HG03432 (cell line): ENCODE measurements at regions not wholly inside any gene's neighbourhood (a gene's known extent, or its start where the extent isn't known, plus 50 kb on each side); places are given as distances from the start of the nearest gene placed in this dataset.

Experiments
- ATAC-seq: cut with Tn5 transposase; IDR thresholded peaks from one replicate; pipeline ENCODE4 v1.9.1; 2021; ENCODE audit warnings: mild to moderate bottlenecking, moderate library complexity; ENCODE audit not compliant: unreplicated experiment

DNA sequence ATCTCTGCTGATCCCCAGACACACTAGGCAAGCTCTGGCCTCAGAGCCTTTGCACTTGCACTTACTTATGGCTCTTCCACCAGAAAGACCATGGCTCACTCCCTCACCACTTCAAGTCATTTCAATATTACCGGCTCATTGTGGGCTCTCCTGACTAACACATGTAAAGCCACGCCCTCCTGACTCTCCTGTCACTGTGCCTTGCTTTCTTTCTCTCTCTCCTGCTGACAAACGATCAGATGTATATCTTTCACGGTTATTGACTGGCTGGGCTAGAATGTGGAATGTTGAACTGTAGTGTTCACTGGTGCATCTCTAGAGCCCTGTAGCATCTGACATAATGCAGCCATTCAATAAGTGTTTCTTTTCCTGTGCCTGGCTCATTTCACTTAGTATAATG lies 425.1 kb downstream of the RAB28 start:
- no peak for ATAC-seq

DNA sequence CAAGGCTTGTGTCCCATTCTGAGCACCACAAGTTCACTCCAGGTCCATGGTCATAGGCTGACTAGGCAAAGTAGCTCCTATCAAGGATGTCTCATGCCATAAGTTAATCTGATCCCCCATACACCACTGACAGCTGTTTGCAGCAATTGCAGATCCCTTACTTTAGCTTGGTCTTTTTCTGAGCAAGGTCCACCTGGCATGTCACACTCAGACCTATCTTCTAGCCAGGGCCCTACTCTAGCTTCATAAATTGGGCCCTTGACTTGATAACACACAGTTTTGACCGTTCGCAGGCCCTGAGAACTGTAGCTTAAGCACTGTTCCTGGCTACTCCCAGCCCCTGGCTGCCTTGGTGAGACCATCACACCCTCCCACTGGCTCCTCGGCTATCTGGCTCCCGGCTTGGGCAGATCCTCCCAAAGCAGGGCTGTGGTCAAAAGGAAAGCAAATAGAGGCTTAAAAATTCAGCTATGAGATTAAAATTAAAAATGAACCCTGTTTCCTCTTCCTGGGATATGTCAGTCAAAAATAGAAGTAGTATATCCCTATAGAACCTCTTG lies 427.4 kb downstream of the RAB28 start:
- no peak for ATAC-seq

DNA sequence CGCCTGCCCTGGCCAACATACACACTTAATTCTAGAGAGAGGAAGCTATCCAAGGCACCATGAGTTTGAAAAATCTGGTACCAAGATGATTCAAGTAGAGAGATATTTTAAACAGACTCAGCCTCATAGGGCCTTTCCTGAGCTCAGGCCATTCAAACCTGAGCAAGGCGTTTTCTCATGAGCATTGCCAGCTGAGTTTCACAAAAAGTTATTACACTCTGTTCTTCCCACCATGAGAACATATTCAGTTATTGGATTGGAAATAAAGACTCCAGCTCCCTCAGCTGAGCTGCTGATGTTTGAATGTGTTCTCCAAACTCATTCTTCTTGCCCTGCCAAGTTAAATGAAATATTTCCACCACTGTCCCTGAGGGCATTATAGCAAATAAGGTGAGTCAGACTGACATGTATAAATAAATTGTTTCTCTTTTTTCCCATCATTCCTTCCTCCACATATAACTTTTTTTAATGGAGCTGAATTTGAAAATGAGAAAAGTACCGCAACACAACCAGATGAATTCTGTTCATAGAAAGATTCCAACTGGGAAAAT lies 429.6 kb downstream of the RAB28 start:
- ATAC-seq: no peak

DNA sequence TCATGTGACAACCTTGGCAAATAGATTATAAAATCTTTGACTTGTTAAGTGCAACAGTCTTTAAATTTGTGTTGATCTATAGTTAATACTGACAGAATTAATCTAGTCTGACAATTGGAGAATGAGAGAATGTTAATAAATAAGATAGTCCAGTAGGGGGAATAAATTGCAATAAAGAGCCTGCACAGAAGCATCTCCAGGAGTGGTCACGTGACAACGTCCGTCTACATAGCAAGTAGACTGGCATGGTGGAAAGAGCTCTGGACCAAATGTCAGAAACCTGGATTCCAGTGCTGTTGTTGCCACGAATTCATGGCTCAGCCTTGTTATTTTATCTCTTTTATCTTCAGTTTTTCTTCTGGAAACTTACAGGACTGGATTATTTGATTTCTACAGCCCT lies 436.5 kb downstream of the RAB28 start:
- ATAC-seq: no peak

DNA sequence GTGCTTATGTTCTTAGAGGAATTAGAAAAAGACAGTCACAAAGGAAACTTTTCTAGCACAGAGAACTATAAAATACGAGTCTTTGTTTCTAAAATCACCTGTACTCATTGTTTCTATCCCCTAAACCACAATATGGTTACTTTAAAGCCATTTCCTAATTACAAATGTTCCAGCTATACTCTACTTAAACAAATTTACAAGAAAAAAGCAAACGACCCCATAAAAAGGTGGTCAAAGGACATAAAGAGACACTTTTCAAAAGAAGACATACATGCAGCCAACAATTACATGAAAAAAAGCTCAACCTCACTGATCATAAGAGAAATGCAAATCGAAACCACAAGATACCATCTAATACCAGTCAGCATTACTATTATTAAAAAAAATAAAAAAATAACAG lies 447.3 kb downstream of the RAB28 start:
- ATAC-seq: no peak

DNA sequence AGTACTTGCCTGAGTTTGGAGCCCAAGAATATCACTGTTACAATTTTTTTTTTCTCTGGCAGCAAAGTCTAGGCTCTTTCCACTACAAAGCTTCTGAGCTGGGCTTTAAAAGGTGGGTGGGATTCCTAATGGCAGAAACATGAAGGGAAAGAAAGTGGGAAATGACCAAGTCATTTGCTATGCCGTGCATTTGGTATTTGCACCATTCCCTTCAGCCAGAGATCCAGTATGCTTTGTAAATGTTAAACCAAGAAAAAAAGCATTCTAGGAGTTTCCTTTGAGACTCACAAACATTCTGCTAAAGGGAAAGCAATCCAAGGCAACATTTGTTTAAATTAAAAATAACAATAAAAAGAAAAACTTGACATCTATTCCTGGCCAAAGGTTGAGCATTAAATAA lies 451.2 kb downstream of the RAB28 start:
- ATAC-seq: no peak

DNA sequence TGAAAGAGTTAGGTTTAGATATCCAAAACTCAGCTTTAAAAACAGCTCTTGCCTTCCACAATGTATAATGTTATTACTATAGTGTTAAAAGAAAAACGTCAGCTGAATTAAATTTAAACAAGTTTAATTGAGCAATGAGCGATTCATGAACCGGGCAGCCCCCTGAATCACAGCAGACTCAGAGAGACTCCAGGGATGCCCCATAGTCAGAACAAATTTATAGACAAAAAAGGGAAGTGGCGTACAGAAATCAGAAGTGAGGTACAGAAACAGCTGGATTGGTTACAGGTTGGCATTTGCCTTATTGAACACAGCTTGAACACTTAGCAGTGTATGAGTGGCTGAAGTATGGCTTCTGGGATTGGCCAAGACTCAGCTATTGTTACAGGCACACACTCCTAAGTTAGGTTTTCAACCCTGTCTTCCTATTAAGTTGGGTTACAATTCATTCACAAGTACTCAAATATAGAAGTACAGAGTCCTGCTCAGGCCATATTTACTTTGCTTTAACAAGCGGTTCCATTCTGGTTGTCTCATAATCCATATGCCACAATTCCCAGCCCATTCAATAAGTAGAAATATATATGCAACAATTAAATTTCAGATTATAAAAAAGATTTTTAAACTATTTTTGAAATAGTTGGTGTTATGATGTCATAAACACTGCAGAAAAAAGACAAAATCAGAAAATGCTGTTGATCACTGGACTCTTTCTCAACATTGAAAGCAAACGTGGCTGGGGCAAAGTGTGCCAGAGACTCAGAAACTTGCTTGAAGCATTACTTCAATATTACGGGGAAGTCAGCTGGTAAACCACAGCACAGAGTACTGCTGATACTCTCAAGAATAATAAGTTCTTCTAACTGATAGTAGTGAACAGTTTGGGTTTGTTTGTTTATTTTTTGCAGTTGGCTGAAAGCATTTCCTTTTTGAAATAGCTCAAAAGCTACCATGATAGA lies 459.7 kb downstream of the RAB28 start:
- ATAC-seq: no peak

DNA sequence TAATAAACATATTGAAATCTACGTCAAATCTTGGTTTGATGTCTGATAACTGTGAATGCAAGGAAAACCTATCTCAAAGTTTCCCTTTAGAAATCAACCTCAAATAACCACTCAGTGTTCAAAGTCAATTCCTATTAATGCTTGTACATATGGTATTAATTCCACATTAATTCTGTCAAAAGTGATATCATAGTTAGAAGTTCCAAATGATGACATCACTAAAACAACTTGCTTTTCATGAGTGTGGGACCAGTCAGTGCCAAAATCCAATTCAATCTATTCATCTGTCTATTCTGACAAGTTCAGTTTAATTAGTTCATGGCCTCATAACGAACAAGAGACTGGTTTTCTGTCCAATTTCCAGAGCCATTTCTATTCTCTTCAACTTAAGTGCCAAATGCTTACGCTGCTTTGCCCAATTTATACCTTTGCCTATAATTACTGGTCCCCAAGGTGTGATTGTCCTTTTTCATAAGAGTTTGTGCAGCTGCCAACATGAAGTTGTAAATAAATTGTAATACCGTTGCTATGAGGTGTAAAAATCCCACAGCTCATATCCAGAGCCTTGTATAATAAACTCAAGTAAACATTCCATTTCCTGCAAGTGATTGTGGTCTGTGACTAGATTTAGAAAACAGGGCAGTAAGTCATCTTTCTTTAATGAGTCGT lies 476.2 kb downstream of the RAB28 start:
- no peak for ATAC-seq

DNA sequence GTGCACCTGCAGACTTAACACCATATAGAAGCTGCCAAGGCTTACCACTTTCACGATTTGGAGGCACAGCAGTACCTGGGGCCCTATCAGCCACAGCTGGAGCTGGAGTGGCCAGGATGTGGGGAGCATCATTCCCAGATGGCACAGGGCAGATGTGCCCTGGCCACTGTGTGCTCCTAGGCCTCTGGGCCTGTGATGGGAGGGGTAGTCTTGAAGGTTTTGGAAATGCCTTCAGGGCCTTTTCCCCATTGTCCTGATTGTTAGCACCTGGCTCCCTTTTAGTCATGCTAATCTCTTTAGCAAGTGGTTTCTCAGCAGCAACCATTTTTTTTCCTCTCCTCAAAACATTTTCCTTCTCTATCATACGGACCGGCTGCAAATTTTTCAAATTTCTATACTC lies 490.2 kb downstream of the RAB28 start:
- no peak for ATAC-seq

DNA sequence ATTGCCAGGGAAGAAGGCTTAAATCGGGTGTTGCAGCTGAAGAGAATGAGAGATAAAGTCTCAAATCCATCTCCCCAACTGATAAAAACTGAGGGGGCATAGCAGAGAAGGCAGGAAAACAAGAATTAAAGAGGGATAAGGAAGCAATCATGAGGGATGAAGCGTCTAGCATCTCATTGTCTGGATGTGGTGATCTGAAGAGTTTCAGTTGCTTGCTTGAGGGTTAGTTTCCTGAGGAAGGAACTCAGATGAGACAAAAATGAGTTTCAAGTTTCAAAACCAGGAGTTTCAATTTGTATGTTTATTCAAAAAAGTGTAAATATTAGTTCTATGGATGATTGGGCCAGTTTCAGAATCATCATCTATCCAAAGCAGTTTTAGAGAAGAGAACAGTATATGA lies 496.9 kb downstream of the RAB28 start:
- no peak for ATAC-seq

DNA sequence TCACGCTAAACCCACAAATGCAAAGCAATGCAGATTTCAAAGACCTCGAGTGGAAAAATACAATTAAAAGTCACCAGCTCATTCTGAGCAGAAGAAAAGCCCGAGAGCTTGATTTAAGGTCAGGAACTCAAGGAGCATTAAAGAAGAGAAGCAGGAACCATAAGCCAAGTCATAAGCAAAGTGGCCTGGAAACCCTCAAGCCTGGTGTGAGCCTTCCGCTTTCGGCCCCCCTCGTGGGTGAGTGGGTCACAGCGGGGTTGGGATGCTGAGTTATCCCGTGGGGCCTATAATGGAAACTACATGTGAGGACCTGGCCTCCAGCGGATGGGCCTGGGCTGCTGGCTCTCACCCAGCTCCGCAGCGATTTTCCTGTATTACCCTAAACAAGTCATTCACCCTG lies 504.3 kb downstream of the RAB28 start:
- no peak for ATAC-seq

DNA sequence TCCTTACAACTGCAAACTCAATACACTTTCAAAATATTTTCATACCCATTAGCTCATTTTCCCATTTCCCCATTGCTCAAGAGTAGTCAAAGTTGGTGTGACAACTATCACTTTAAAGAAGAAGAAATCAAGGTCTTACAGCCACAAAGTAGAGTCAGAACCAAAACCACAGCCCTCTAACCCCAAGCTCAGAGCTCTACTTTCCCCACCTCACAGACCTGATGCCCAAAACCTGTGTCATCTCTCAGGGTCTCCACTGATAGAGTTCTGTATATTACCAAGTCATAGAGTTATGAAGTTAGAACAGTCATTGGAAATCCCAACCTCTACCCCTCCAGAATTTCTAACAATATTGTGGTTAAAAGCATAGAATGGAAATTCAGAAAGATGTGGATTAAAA lies 505.8 kb downstream of the RAB28 start:
- ATAC-seq: no peak

DNA sequence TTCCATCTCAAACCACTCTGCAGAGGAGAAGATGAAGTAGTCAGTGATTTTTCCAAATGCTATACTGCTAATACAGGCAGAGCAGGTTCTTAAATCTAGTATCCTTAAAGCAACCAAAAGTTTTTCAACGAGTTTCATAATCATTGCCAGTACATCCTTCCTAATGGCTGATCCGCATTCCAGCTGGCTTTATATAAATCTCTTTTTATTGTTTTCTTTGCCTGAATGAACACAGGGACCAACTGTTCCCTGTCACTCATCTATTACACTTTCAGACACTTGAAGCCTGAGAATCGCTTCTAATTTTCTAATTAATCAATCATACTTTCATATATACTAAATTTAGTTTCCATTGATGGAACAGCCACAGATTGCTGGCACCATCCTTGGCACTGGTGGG lies 508.6 kb downstream of the RAB28 start:
- no peak for ATAC-seq

DNA sequence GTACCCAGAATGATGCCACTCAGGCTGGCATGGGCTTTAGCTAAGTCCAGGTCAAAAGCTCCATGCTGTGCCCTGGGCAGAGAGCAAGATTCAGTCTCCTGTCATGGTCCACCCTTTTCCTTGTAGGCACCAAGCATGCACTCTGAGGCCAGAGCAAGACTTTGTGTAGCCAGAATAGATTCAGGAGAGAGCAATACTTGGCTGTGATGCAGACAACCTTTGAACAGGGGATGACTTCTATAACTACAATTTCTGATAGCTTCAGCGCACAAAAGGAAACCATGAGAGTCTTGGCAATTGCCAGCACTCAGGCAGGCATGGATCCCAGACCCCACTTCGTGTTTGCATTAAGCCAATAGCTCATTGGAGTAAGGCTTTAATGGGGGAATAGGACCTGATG lies 510.6 kb downstream of the RAB28 start:
- no peak for ATAC-seq

DNA sequence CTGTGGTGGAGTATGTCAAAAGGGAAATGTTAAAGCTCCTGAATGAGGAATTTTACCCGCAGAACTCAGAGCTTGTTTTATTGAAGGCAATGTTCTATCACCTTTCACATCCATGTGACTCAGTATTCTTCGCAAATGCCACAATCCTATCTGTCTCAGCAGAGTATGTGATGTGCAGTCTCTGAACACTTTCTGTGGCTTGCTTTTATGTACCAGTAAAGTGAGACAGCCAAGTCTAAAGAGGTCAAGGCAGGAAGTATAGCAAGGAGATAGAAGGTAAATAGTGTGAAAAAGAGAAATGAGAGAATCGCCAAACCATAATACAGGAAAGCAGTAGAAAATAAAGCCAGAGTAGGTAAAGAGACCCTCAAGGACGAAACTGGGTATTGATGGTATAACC lies 515.8 kb downstream of the RAB28 start:
- ATAC-seq: no peak

DNA sequence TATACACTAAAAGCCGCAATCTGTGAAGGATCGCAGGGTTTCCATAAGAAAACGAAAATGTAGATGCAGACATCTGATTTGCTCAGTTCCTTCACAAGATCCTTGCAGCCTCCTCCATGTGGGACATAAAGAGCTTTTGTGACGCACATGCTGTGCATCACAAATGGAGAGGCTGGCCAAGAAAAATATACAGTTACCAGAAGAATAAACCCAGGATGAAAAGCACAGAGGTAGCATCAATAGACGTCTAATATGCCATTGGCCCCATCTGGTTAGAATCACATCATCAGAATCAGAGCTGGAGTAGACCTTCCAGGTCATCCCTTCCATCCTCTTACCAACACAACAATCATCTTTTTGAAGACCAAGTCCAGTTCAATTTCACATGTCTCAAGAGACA lies 517.4 kb downstream of the RAB28 start:
- ATAC-seq: no peak

DNA sequence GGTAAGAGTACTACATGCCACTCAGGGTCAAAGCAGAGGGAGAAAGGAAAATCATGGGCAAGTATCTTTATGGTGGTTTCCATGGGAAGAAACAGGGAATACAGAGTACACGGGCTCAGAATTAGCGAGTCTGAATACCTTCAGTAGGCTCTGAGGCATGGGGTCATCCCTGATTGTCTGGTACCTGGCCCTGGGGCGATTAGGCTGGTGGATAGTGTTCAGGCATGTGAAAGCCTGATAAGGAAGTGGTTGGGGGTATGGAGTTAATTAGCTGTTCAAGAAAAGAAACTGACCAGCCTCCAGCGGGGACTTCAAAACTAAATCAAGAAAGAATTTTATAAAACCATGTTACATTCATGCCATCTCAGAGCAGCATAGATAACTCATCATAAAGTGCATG lies 518.8 kb downstream of the RAB28 start:
- no peak for ATAC-seq

DNA sequence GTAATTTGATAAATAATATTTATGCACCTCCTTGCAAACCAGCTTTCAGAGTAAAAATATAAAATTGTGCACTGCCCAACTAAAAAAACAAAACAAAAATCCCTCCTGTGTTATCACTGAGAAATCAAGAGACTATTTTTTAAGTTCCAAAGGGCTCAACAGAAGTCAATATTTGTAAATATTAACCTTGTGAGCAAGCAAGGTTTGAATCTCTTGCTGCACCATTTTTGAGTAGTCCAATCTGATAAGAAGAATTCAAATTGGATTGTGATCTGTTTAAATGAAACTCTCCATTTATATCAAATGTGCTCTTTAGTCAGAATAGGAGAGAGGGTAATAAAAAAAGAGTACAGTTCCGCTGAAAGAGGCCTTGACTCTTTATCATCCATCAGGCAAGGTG lies 520.2 kb downstream of the RAB28 start:
- ATAC-seq: no peak

DNA sequence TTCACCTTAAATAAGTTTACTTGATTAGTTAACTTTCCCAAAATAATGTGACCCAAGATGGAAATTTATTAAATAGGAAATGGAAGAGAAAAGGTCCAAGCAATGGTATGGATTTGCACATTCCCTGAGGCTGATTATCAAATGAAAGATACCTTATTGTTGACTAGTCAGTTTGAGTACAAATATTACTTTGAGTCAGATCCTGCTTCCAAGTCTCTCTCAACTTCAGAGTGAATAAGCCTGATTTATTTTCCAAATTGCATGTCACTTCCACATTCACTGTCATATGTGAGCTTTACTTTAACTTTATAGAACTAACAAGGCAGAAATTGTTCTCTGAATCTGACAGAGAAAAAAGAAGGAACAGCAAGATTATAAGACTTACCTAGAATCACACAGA lies 520.8 kb downstream of the RAB28 start:
- no peak for ATAC-seq

DNA sequence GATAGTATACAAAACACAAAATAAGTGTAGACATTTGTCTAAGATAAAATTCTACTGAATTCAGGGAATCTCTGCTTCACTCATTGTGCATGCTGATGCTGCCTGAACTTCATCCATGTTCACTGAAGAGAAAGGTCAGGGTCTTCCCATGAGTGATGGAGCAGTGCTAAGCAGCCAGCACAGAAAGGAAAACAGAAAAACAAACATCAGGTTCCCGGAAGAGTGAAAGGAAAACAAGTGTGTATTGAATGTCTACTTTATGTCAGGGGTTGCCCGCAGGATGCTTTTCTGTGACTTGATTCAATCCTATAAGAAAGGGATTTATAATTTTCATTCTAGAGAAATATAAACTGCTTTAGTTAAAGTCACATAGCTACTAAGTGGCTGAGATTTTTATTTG lies 522.4 kb downstream of the RAB28 start:
- no peak for ATAC-seq

DNA sequence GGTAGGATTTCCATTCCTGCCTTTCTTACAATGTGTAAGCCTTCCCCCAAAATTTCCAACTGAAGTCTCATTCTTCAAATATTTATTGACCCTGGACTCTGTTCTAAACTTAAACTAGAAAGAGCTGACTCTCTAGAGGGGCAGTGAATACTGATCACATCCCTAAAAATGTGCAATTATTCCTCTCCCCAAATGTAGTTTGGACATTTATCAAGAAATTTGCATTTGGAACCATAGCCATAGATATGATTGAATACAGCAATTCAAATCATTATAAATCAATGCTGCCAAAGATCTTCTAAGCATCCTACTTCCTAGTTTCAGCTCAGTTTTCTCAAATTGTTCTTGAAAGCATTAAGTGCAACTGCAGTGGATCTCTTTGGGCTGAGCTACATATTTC lies 525.7 kb downstream of the RAB28 start:
- no peak for ATAC-seq

DNA sequence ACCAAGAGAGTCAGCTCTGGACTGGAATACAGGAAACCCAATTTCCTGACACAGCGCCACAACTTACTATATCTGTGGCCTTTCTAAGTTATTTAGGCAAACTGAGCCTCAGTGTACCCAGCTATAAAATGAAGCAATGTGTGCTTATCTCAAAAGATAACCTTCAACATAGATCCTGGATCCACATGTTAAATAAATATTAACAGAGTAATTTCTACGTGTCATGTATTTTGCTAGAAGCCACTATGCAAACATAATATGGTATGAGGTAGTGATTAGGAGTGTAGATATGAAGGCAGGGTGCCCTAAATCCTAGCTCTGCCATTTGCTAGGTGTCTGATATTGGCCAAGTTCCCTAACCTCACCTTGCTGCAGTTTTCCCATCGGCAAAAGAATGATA lies 527.0 kb downstream of the RAB28 start:
- ATAC-seq: no peak
